Activated T-helper 9 cell treated with anti-CD3 and anti-CD28 coated beads, Interleukin-2, amount 50 U/mL, for 16 hours (primary cell): ENCODE measurements at regions not wholly inside any gene's neighbourhood (a gene's known extent, or its start where the extent isn't known, plus 50 kb on each side); places are given as distances from the start of the nearest gene placed in this dataset.
"Not testable (repeated sequence)": the region's sequence is repeated elsewhere in the genome, so short reads cannot be mapped to it uniquely, and the experiment has no call there.

Source experiments
- DNase-seq: peaks from one replicate; pipeline ENCODE4 v3.0.0-alpha.2; 2020; ENCODE audit warnings: low read depth

- DNase-seq, result no peak
Measured at GRCh38 chr3:36077320-36077719, 303.0 kb upstream of the STAC start.

- DNase-seq, result not testable (repeated sequence)
Measured at GRCh38 chr3:36082958-36083357, 297.3 kb upstream of the STAC start.

- DNase-seq, result no peak
Measured at GRCh38 chr3:36095238-36095637, 285.1 kb upstream of the STAC start.

- no peak for DNase-seq
Measured at GRCh38 chr3:36097209-36097608, 283.1 kb upstream of the STAC start.

- DNase-seq, result no peak
Measured at GRCh38 chr3:36114353-36114752, 266.0 kb upstream of the STAC start.

- no peak for DNase-seq
Measured at GRCh38 chr3:36124118-36124796, 256.0 kb upstream of the STAC start.

- no peak for DNase-seq
Measured at GRCh38 chr3:36132214-36132613, 248.1 kb upstream of the STAC start.

- no peak for DNase-seq
Measured at GRCh38 chr3:36135863-36136262, 244.4 kb upstream of the STAC start.

- DNase-seq, result no peak
Measured at GRCh38 chr3:36142746-36143145, 237.6 kb upstream of the STAC start.

GRCh38 chr3:36146404-36146803, 233.9 kb upstream of the STAC start:
- DNase-seq, result no peak

GRCh38 chr3:36147934-36148558, 232.3 kb upstream of the STAC start:
- DNase-seq, result no peak

- DNase-seq, result no peak
Measured at GRCh38 chr3:36149447-36149865, 230.8 kb upstream of the STAC start.

GRCh38 chr3:36155515-36155914, 224.8 kb upstream of the STAC start:
- DNase-seq, result no peak

- no peak for DNase-seq
Measured at GRCh38 chr3:36164400-36164799, 215.9 kb upstream of the STAC start.

- no peak for DNase-seq
Measured at GRCh38 chr3:36165509-36166290, 214.6 kb upstream of the STAC start.

- no peak for DNase-seq
Measured at GRCh38 chr3:36166477-36166876, 213.8 kb upstream of the STAC start.

GRCh38 chr3:36172699-36173098, 207.6 kb upstream of the STAC start:
- no peak for DNase-seq

- DNase-seq, result no peak
Measured at GRCh38 chr3:36175113-36175812, 205.0 kb upstream of the STAC start.

GRCh38 chr3:36175916-36176461, 204.3 kb upstream of the STAC start:
- no peak for DNase-seq

GRCh38 chr3:36178018-36178417, 202.3 kb upstream of the STAC start:
- no peak for DNase-seq

GRCh38 chr3:36182024-36182423, 198.3 kb upstream of the STAC start:
- DNase-seq, result no peak

GRCh38 chr3:36187197-36187596, 193.1 kb upstream of the STAC start:
- DNase-seq, result not testable (repeated sequence)
